ENCODE measurements at regions not wholly inside any gene's neighbourhood (a gene's known extent, or its start where the extent isn't known, plus 50 kb on each side); places are given as distances from the start of the nearest gene placed in this dataset.

DNA sequence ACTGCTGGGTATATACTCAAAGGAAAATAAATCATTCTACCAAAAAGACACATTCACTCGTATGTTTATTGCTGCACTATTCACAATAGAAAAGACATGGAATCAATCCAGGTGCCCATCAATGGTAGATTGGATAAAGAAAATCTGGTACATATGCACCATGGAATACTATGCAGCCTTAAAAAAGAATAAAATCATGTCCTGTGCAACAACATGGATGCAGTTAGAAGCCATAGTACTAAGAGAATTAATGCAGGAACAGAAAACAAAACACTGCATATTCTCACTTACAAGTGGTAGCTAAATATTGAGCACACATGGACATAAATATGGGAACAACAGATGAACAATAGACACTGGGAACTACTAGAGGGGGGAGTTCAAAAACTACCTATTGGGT, 96.3 kb downstream of the FAM76B start:
- FAIRE-seq (no peak), DNase-seq (ENCODE audit: extremely low spot score, insufficient read length, low read depth) (no peak)

DNA sequence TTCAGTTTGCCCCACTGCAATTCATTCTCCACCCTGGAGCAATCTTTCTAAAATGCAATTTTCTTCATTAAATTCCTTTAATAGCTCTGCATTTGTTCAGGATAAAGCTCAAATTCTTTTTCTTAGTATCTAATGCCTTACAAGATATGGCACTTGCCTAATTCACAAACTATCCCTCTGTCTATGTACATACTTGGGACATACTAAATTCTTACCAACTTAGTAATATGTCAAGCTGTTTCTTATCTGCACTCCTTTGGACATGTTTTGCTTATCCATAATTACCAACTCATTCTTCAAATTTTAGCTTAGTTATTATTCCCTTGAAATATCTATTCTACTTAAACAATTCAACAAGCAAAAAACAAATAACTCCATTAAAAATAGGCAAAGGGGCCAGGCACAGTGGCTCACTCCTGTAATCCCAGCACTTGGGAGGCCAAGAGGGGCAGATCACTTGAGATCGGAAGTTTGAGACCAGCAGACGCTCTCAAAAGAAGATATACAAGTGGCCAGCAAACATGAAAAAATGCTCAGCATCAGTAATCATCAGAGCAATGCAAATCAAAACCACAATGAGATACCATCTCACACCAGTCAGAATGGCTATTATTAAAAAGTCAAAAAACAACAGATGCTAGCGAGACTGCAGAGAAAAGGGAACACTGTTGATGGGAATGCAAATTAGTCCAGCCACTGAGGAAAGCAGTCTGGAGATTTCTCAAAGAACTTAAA, 96.9 kb downstream of the FAM76B start:
- no peak for FAIRE-seq
- DNase-seq (ENCODE audit: extremely low spot score, insufficient read length, low read depth) = no peak

DNA sequence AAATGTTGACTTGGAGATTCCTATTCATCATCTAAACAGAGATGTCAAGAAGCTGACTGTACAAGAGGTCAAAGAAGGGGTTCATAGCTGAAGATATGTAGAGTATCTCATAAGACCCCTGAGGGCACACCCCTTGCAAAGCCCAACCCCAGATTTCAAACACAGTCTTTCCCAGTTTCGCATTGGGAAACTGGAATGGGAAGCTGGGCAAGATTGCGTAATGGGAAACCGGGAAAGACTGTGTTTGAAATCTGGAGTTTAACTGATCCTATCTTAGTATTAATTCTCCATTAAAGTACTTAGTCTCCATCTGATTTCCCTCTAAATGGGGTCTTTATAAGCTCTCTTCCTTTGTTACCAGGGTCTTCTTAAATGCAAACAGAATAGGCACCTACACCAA, 99.5 kb downstream of the FAM76B start:
- no peak for FAIRE-seq
- no peak for DNase-seq (ENCODE audit: extremely low spot score, insufficient read length, low read depth)

DNA sequence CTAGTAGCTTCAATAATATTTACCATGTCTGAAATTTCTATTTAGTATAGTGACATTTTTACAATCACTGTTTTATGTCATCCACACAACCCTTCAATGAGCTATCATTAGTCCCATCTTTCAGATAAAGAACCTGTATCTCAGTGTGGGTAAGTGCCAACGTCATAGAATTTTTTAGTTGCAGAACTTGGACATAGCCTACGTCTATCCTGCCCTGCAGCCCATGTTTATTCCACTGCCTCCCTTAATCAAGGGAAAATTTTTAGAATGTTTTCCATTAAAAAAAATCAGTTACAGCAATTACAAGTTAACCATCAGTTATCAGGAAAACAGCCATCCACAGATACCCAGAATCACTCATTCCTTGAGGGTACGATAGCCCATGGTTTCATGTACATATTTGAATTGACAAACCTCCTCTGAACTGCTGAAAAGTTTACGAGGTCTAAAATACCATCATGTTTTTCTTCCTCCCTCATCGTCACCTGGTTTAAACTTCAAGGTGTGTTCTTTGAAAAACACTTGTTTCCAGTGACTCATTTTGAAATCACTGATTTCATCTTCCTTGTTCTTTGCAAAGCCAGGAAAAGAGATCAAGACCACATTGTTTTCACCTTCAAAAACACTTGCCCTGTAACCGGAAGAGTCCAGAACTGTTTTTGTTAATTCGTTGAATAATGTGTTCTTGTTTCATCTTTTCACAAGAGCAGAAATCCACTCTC, 100.9 kb downstream of the FAM76B start:
- FAIRE-seq (peak; percentile 15), DNase-seq (ENCODE audit: extremely low spot score, insufficient read length, low read depth) (no peak)

DNA sequence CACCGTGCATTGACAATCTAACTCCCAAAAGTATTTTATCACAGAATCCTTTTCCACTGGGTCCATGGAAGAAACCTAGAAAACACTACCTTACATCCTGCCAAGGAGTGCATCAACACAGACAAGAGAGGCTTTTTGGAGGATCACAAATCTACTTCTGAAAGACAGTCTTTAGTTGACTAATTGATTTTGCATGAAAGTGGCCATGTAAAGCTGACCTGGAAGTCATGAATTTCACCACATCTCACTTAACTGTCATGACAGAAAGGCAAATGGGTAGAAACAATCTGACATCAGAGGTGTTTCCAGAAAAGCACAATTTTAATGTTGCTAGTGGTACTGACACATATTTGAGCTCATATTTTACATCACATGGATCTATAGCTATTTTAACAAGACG, 101.6 kb downstream of the FAM76B start:
- no peak for DNase-seq (ENCODE audit: extremely low spot score, insufficient read length, low read depth)
- no peak for FAIRE-seq

DNA sequence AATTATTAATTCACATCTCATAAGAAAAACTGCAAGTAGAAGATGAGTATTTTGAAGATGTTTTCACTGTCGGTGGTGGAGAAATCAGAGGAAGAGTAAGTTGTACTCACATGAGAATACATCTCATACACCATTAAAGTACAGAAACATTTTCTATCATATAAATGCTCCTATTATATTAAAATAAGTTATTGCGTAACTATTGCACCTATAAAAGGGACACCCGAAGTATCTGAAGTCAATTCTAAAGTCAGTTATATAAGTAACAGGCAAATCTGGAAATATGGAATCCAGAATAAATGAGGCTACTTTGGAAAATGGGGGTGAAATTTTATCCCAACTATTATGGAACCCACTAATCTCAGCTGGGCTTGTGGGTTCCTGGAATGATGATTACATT, 103.3 kb downstream of the FAM76B start:
- DNase-seq (ENCODE audit: extremely low spot score, insufficient read length, low read depth) = no peak
- FAIRE-seq = no peak

DNA sequence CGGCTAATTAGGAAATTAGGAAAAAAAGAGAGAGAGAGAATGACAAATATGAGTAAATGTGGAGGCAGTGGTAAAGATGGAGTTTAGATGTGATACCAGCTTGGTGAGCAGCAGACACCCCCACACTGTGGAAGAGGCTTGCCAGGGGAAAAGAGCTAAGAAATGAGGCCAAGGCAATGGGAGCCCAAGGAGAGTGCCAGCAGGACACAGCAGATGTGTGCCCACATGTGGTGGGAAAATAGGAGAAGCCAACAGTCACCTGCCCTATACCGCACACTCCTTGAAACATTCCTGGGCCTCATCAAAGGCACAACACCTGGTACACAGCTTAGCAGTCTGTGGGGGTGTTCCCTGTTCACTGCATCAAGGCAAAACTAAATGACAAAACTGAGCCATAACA, 104.9 kb downstream of the FAM76B start:
- no peak for DNase-seq (ENCODE audit: extremely low spot score, insufficient read length, low read depth)
- no peak for FAIRE-seq

DNA sequence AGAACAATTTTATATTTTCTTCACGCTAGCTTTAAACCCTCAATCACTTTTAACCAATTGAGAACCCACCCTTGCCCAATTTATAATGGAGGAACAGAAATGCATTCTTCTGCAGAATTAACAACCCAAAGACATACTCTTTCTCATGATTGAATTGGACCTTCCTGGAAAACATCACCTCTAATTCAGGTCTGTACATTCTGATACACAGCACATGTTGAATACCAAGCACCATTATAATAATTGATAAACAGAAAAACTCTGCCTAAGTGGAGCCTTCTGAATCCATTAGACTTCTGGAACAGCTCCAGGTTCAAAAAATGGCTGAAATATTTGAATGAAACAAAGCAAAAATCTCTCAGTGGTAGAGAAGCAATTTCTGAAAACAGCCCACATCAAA, 105.4 kb downstream of the FAM76B start:
- FAIRE-seq = no peak
- no peak for DNase-seq (ENCODE audit: extremely low spot score, insufficient read length, low read depth)

DNA sequence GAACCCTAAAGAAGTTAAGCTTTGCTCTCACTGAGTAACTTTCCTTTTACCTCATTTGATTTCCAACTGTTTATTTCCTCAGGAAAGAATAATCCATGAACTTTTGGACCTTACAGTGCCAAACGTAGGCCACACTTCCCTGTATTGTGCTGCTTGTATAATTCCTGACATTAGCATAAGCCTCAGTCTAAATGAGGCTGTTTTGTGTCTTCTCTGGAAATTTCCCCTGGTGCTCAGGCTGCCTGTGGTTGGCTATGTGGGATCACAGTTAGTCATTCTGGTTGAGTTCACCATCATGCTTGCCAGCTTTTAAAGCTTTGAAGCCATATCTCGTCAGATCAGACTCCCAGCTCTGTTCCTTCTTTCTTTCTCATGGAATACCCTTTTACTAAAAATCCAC, 107.0 kb downstream of the FAM76B start:
- DNase-seq (ENCODE audit: extremely low spot score, insufficient read length, low read depth) (no peak), FAIRE-seq (no peak)

DNA sequence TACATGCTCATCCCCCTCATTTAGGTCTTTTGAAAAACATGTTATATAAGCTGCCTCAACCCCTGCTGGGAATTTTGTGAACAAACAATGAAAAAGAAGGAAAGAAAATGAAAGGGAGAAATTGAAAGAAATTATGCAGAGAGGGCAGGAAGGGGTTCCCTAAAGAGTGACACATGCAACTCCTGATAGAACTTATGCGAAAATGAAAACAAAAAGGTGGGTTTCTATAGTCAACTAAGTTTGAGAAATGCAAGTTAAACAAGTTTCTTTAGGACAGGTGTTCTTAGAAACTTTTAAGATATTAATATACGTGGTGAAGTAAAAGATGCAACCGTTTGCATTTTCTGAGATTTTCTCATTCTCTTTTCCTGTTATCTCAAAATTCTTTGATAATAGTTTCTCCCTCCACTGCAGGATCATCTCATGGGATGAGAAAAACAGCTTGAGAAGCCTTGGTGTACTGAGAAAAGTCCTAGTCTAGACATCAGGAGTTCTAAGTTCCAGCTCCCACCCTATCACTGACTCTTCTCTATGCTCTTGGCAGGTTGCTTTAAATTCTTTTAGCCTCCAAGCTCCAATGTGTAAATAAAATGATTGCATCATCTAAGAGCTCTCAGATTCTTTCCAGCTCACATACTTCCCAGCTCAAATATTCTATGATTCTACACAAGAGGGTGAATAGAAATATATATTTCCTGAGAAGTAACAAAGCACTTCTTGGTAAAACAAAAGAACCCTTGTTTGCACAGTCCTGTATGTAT, 109.2 kb downstream of the FAM76B start:
- DNase-seq (ENCODE audit: extremely low spot score, insufficient read length, low read depth) (no peak), FAIRE-seq (no peak)

DNA sequence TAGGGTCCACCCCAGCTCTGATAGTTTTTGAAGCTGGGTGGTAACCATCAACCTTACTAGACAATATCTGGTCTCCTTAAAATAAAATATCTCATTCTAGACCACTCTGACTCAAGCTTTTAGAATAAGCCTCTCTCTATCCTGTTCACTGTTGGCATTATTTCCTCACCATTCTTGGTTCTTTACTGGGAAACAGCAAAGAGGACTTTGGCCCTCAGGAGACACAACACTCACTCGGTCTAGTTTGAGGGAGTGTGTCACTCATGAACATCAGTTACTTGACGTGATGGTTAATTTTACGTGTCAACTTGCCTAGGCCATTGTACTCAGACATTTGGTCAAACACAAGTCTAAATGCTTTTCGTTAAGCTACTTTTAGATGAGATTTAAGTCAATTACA, 110.6 kb downstream of the FAM76B start:
- DNase-seq (ENCODE audit: extremely low spot score, insufficient read length, low read depth) (no peak), FAIRE-seq (no peak)

DNA sequence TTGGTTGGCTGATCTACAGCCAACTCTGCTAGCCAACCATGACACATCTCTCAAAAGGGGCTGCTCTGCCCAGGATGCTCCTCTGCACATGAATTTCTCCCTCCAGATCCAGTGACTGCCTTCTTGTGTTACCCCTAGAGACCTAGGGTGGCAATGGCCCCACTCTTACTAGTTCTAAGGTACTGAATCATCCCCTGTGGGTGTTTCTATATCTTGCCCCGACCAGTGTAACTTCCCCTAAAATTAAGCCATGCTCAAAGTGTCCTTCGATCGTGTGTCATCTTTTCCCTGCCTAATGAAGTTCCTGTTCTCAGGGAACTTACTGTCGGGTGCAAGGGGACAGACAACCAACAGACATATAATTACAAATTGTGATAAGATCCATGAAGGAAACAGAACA, 113.3 kb downstream of the FAM76B start:
- FAIRE-seq (no peak), DNase-seq (ENCODE audit: extremely low spot score, insufficient read length, low read depth) (no peak)

DNA sequence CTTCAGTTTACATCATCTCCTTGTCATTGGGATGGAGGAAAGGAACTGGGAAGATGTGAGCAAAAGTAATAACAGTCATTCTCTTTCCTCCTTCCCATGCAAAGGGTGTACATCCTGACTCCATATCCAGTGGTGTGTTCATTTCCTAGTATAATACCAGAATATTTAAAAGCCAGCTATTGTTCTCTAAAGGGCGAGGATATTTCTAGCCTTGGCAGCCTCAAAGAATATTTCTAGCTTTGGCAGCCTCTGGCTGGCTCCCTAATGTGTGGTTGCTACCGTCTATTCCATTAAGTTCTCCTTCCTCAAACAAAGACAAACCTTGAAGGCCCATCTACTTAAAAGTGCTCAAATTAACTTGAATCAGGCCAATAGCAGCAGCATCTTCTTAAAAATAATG, 114.0 kb downstream of the FAM76B start:
- FAIRE-seq (no peak), DNase-seq (ENCODE audit: extremely low spot score, insufficient read length, low read depth) (no peak)

DNA sequence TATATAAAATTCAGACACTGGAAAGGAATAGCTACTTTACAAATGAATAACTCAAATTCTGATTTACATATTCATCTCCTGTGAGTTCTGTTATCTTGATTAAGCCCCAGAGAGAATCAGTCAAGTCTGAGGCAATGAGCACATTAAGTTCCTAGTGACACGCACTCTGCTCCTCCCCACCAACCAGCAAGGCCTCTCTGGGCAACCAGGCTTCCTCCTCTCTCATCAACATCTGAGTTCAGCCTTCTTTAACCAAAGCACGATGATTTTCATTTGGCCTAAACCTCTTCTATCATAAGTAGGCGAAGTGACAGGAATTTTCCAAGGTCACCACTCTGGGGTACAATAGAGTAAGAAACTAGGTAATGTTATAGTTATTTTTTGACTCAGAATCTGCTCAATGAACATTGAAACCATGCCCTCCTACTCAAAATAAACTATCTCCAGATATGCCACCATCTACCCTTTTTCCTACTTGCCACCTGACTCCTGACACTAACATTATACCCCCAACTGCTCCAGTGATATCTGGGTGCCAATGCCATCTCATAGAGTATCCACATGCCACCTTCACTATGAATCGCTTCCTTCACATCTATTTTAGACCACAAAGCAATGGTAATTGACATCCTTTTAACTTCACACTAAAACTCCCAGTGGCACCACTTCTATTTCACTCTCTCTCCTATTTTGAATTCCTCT, 114.8 kb downstream of the FAM76B start:
- no peak for FAIRE-seq
- DNase-seq (ENCODE audit: extremely low spot score, insufficient read length, low read depth) = no peak

DNA sequence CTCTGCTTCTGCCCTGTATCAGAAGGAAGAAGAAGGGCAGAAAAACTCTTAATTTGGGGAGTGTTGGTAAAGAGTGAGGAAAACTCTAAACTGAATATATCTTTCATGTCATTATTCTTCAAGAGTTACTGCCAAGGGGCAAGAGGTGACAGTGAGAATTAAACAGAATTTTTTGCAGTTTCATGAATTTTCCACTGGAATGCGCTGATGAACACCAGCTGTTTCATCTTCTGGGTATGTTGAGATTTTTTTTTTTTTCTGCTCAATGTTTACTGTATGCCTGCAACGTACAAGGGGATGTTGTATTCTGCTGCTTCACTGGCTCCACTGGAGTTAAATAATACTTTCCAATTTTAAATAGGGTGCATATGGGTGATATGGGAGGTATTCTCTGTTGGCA, 117.8 kb downstream of the FAM76B start:
- DNase-seq (ENCODE audit: extremely low spot score, insufficient read length, low read depth) (no peak), FAIRE-seq (no peak)

DNA sequence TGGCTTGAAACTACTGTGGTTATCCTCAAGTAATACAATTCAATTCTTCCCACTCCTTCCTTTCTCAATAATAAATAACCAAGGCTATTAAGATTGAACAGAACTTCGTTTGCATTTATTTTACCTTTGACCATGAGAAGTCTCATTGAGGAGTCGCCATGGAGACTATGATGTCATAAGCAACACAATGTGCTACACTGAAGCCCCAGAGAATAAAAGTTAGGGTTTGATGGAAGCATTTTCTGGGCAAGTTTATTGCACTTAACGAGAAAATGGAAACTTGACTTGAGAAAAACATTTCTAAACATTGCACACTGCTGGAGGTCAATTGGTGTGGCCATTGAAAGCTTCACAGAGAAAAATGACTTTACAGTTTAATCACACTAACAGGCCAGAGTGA, 121.5 kb downstream of the FAM76B start:
- FAIRE-seq (no peak), DNase-seq (ENCODE audit: extremely low spot score, insufficient read length, low read depth) (no peak)

DNA sequence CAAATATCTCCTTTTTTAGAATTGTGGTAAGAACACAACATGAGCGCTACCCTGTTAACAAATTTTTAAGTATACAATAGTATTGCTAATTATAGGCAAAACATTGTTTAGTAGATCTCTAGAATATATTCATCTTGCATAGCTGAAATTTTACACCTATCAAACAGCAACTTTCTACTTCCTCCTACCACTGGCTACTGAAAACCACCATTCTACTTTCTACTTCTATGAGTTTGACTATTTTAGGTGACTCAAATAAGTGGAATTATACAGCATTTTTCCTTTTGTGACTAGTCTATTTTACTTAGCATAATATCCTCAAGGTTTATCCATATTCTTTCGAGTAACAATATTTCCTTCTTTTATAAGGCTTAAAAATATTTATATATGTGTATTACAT, 128.4 kb downstream of the FAM76B start:
- DNase-seq (ENCODE audit: extremely low spot score, insufficient read length, low read depth) (no peak), FAIRE-seq (no peak)

DNA sequence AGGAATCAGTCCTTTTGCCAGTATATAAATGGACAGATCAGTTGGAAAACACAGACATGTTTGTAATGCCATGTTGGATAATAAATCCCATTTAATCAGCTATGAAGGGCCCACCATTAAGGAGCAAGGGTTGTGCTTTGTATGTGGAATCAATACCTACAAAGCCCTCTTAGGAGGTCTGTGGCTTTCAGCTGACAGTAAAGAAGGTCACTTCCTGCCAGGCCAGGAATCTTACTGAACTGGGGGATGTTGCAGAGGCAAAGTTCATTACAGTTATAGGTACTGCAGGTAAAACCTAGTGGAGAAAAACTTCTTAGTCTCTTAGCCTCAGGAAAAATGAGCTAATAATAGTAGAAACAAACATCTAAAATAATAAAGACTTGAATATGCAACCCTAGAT, 129.5 kb downstream of the FAM76B start:
- DNase-seq (ENCODE audit: extremely low spot score, insufficient read length, low read depth) (no peak), FAIRE-seq (no peak)

DNA sequence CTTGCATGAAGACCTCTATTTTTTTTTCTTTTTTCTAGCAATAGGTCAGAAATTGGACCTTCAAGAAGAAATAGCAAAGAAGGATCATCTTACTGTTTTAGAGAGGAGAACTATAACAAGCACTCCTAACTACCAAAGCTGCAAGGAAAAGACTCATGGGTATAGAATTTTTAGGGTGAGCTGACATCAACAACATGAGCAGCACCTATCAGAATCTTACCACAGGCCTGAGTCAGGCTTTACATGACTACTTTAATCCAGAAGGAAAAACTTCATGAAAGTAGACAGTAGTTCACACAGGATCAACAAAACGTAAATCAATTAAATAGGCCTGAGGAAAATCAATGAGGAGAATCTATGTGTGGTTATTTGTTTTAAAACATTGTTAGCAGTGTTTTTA, 130.5 kb downstream of the FAM76B start:
- FAIRE-seq = no peak
- no peak for DNase-seq (ENCODE audit: extremely low spot score, insufficient read length, low read depth)

DNA sequence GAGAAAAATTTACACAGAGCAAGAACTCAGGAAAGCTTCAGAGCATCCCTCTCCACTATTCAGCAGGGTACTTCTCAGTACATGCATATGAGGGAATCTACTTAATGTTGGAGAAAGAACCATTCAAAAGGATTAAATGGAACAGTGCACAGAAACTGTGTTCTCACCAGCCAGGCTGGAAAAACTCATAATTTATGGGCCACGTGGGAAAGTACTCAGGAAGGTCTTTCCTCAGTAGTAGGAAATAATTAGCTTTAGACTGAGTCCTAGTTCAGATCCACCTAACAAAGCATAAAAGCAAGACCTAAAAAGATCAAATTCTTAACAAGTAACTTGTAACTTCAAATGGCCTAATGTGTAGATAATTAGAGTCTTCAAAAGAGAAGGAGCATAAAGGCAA, 134.0 kb downstream of the FAM76B start:
- FAIRE-seq = no peak

DNA sequence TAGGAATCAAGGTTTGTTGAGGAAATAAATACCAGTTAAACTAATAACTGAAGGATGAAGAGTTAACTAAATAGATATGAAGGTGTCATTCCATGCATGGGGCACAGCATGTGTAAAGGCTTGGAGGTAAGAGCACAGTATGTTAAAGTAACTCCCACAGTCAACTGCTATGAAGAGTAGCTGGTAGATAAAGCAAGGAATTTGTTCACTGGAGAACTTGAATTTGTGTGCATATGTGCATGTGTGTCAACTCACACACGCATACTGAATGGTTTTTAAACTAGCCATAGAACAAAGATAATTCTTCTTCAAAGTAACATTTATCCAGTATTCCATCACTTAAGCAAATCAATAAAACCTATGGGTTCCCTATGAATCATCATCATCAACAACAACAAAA, 135.9 kb downstream of the FAM76B start:
- FAIRE-seq = no peak
- DNase-seq (ENCODE audit: extremely low spot score, insufficient read length, low read depth) = no peak

More for the DNA sequence above, 134.0 kb downstream of the FAM76B start:
- no peak for DNase-seq (ENCODE audit: extremely low spot score, insufficient read length, low read depth)

Data from GM18507 (cell line).